Stimulated activated CD8-positive, alpha-beta memory T cell treated with anti-CD3 and anti-CD28 coated beads, Interleukin-2, amount 100 ng/mL, for 1 hour (primary cell): ENCODE measurements at regions not wholly inside any gene's neighbourhood (a gene's known extent, or its start where the extent isn't known, plus 50 kb on each side); places are given as distances from the start of the nearest gene placed in this dataset.
"Not testable (repeated sequence)": the region's sequence is repeated elsewhere in the genome, so short reads cannot be mapped to it uniquely, and the experiment has no call there.

Source experiments
- DNase-seq, 2 donors: peaks; one replicate each; pipeline ENCODE4 v3.0.0-alpha.2; 2020; ENCODE audit warnings: low read depth in 2 of 2

GRCh38 chr10:63783882-63784281 is 262.7 kb downstream of the REEP3 start:
- DNase-seq, result no peak

GRCh38 chr10:63788152-63788821 is 267.1 kb downstream of the REEP3 start:
- no peak for DNase-seq

GRCh38 chr10:63795094-63795860 is 274.1 kb downstream of the REEP3 start:
- no peak for DNase-seq

GRCh38 chr10:63798599-63799498 is 277.6 kb downstream of the REEP3 start:
- no peak for DNase-seq

- no peak for DNase-seq
These were observed 278.5 kb downstream of the REEP3 start for GRCh38 chr10:63799521-63800300.

GRCh38 chr10:63801166-63801565 is 280.0 kb downstream of the REEP3 start:
- DNase-seq, result no peak

- DNase-seq, result no peak
These were observed 285.1 kb downstream of the REEP3 start for GRCh38 chr10:63806330-63806729.

- no peak for DNase-seq
These were observed 291.3 kb downstream of the REEP3 start for GRCh38 chr10:63812501-63812900.

GRCh38 chr10:63819753-63820329 is 298.6 kb downstream of the REEP3 start:
- no peak for DNase-seq

GRCh38 chr10:63822496-63822895 is 301.3 kb downstream of the REEP3 start:
- no peak for DNase-seq

- DNase-seq, result no peak
These were observed 303.9 kb downstream of the REEP3 start for GRCh38 chr10:63825111-63825510.

- DNase-seq, result no peak
These were observed 304.6 kb downstream of the REEP3 start for GRCh38 chr10:63825766-63826165.

GRCh38 chr10:63827018-63827417 is 305.8 kb downstream of the REEP3 start:
- DNase-seq, result not testable (repeated sequence)

GRCh38 chr10:63829020-63829419 is 307.8 kb downstream of the REEP3 start:
- DNase-seq, result no peak

GRCh38 chr10:63829573-63830149 is 308.5 kb downstream of the REEP3 start:
- no peak for DNase-seq

GRCh38 chr10:63832686-63833085 is 311.5 kb downstream of the REEP3 start:
- DNase-seq, result no peak

- no peak for DNase-seq
These were observed 312.3 kb downstream of the REEP3 start for GRCh38 chr10:63833411-63834060.

GRCh38 chr10:63836666-63837442 is 315.7 kb downstream of the REEP3 start:
- no peak for DNase-seq

- no peak for DNase-seq
These were observed 320.6 kb downstream of the REEP3 start for GRCh38 chr10:63841761-63842160.
